Breast epithelium (tissue), 4 donors: ENCODE measurements at regions not wholly inside any gene's neighbourhood (a gene's known extent, or its start where the extent isn't known, plus 50 kb on each side); places are given as distances from the start of the nearest gene placed in this dataset.

Experiments used
- DNase-seq, 2 donors: peaks; one replicate each; pipeline ENCODE4 v3.0.0-alpha.2; 2019; ENCODE audit warnings: low spot score in 2 of 2
- H3K27ac ChIP-seq, 2 donors: fragments of 200-600 bp; sonication (generic) in 1 of 2; one replicate each; pipeline ENCODE4 v1.5.1; 2016 to 2019; ENCODE audit warnings: mild to moderate bottlenecking in 1 of 2
- H3K27me3 ChIP-seq, 2 donors: fragments of 200-600 bp; sonication (generic) in 1 of 2; one replicate each; pipeline versions ENCODE4 v1.5.1 to v1.6.0; 2017 to 2019; ENCODE audit warnings: control low read depth in 1 of 2, mild to moderate bottlenecking in 1 of 2
- H3K36me3 ChIP-seq: fragments of 200-600 bp; one replicate; pipeline ENCODE4 v1.5.1; 2019
- H3K4me1 ChIP-seq, 2 donors: fragments of 200-600 bp; sonication (generic); one replicate each; pipeline ENCODE4 v1.5.1; 2016 to 2019; ENCODE audit warnings: control low read depth in 1 of 2
- H3K4me3 ChIP-seq, 3 donors: fragments of 200-600 bp; sonication (generic); 1 replicate in 2 of 3; 2 replicates in 1 of 3; pipeline ENCODE4 v1.5.1; 2016 to 2019; ENCODE audit warnings: mild to moderate bottlenecking in 3 of 3, moderate library complexity in 2 of 3
- H3K9me3 ChIP-seq, 2 donors: fragments of 200-600 bp; sonication (generic) in 1 of 2; one replicate each; pipeline ENCODE4 v1.5.1; 2016 to 2019; ENCODE audit warnings: control low read depth in 1 of 2
- CTCF ChIP-seq, 3 donors: fragments of 450-650 bp; IDR thresholded peaks; one replicate each; pipeline ENCODE4 v1.5.1; 2016 to 2017; ENCODE audit warnings: antibody characterized with exemption in 3 of 3, mild to moderate bottlenecking in 3 of 3, moderate library complexity in 3 of 3
- POLR2A ChIP-seq: fragments of 450-650 bp; IDR thresholded peaks from one replicate; pipeline ENCODE4 v1.6.1; 2016; ENCODE audit warnings: antibody characterized with exemption, mild to moderate bottlenecking, moderate library complexity
- POLR2AphosphoS5 ChIP-seq, 3 donors: sonication (generic); formaldehyde crosslinking; IDR thresholded peaks; one replicate each; pipeline ENCODE4 v1.6.1; 2017; ENCODE audit warnings: antibody characterized with exemption in 3 of 3
- intact Hi-C: fragments of 100-400 bp; cut with DNase I; formaldehyde crosslinking; loops from one replicate; pipeline ENCODE4 v1.15.1; 2023; ENCODE audit warnings: low total_unique reads

- Histone ChIP-seq H3K9me3 (no peaks in the 10 kb centered on the region), H3K27ac (no peak overlapping the region), H3K4me1 (no peaks in the 10 kb centered on the region), H3K36me3 (no peaks in the 10 kb centered on the region), H3K27me3 (no peaks in the 10 kb centered on the region), H3K4me3 (no peak overlapping the region)
- no peak for DNase-seq
- TF ChIP-seq POLR2A (no peak), CTCF (IDR thresholded peaks at IDR 0.05) (no peak), POLR2AphosphoS5 (IDR thresholded peaks at IDR 0.05) (no peak)
- intact Hi-C loops = no loop called here
These were observed 60.1 kb upstream of the DLX2 start for GRCh38 chr2:172162739-172163336.

- no peak for DNase-seq
- intact Hi-C loops = loop anchor here (2.0 kb wide), 1 partner anchor 76 kb away; no protein-coding TSS in a partner anchor
- no peaks in the 10 kb centered on the region for H3K9me3 ChIP-seq
- no peaks in the 10 kb centered on the region for H3K36me3 ChIP-seq
- no peaks in the 10 kb centered on the region for H3K4me1 ChIP-seq
- no peak overlapping the region for H3K4me3 ChIP-seq
- TF ChIP-seq POLR2A = no peak
- TF ChIP-seq CTCF (IDR thresholded peaks at IDR 0.05) = no peak
- no peak for TF ChIP-seq POLR2AphosphoS5 (IDR thresholded peaks at IDR 0.05)
- no peak overlapping the region for H3K27ac ChIP-seq
- H3K27me3 ChIP-seq = no peaks in the 10 kb centered on the region
These were observed 66.2 kb upstream of the DLX2 start for GRCh38 chr2:172168917-172169346.

GRCh38 chr2:172169611-172170010 is 66.9 kb upstream of the DLX2 start:
- H3K4me3 ChIP-seq = no peak overlapping the region
- DNase-seq = no peak
- TF ChIP-seq CTCF (IDR thresholded peaks at IDR 0.05) (no peak), POLR2AphosphoS5 (IDR thresholded peaks at IDR 0.05) (no peak), POLR2A (no peak)
- no peak overlapping the region for H3K27ac ChIP-seq
- intact Hi-C loops = loop anchor here (2.0 to 10.0 kb wide), 3 partner anchors 75 to 995 kb away; no protein-coding TSS in a partner anchor
- no peaks in the 10 kb centered on the region for H3K27me3 ChIP-seq
- H3K9me3 ChIP-seq = no peaks in the 10 kb centered on the region
- H3K36me3 ChIP-seq = no peaks in the 10 kb centered on the region
- no peaks in the 10 kb centered on the region for H3K4me1 ChIP-seq

- Histone ChIP-seq H3K9me3 (no peaks in the 10 kb centered on the region), H3K27me3 (no peaks in the 10 kb centered on the region), H3K4me1 (no peaks in the 10 kb centered on the region), H3K27ac (peak overlapping the region in 1 of 2 donors; percentile 58), H3K36me3 (no peaks in the 10 kb centered on the region), H3K4me3 (peak overlapping the region; percentile 39 to 70 (median 55))
- intact Hi-C loops = loop anchor here (5.0 to 10.0 kb wide), 2 partner anchors 290 to 998 kb away; no protein-coding TSS in a partner anchor
- DNase-seq = peak; percentile 60 to 77
- TF ChIP-seq POLR2AphosphoS5 (IDR thresholded peaks at IDR 0.05) (peak in 2 of 3 donors; percentile 11 to 27), CTCF (IDR thresholded peaks at IDR 0.05) (peak; percentile 41 to 77 (median 75)), POLR2A (no peak)
These were observed 69.9 kb upstream of the DLX2 start for GRCh38 chr2:172172513-172173173.

- Histone ChIP-seq H3K9me3 (no peaks in the 10 kb centered on the region), H3K4me1 (no peaks in the 10 kb centered on the region), H3K4me3 (peak overlapping the region in 1 of 3 donors; percentile 55), H3K27ac (no peak overlapping the region), H3K36me3 (no peaks in the 10 kb centered on the region), H3K27me3 (no peaks in the 10 kb centered on the region)
- intact Hi-C loops = loop anchor here (5.0 to 10.0 kb wide), 2 partner anchors 289 to 998 kb away; no protein-coding TSS in a partner anchor
- no peak for DNase-seq
- no peak for TF ChIP-seq CTCF (IDR thresholded peaks at IDR 0.05)
- no peak for TF ChIP-seq POLR2AphosphoS5 (IDR thresholded peaks at IDR 0.05)
- no peak for TF ChIP-seq POLR2A
These were observed 70.5 kb upstream of the DLX2 start for GRCh38 chr2:172173174-172173706.
